ENCODE measurements at regions not wholly inside any gene's neighbourhood (a gene's known extent, or its start where the extent isn't known, plus 50 kb on each side); places are given as distances from the start of the nearest gene placed in this dataset.

GRCh38 chr9:12604164-12604821 is 88.9 kb upstream of the TYRP1 start:
- intact Hi-C loops (cut with micrococcal nuclease), result no loop called here
- no peak for TF ChIP-seq EZH2 (IDR thresholded peaks at IDR 0.05; ENCODE audit: borderline replicate concordance, insufficient read depth, low read depth, low read length, poor library complexity, severe bottlenecking)
- TF ChIP-seq, protein P1, sequence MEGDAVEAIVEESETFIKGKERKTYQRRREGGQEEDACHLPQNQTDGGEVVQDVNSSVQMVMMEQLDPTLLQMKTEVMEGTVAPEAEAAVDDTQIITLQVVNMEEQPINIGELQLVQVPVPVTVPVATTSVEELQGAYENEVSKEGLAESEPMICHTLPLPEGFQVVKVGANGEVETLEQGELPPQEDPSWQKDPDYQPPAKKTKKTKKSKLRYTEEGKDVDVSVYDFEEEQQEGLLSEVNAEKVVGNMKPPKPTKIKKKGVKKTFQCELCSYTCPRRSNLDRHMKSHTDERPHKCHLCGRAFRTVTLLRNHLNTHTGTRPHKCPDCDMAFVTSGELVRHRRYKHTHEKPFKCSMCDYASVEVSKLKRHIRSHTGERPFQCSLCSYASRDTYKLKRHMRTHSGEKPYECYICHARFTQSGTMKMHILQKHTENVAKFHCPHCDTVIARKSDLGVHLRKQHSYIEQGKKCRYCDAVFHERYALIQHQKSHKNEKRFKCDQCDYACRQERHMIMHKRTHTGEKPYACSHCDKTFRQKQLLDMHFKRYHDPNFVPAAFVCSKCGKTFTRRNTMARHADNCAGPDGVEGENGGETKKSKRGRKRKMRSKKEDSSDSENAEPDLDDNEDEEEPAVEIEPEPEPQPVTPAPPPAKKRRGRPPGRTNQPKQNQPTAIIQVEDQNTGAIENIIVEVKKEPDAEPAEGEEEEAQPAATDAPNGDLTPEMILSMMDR (IDR thresholded peaks at IDR 0.05), result no peak
- H3K79me2 ChIP-seq (ENCODE audit: control insufficient read depth, insufficient read depth, low read length), result no peaks in the 10 kb centered on the region

GRCh38 chr9:12612211-12612770 is 80.9 kb upstream of the TYRP1 start:
- Histone ChIP-seq H3K9me3 (ENCODE audit: control extremely low read depth in 1 of 3, control insufficient read depth in 2 of 3, insufficient read depth in 1 of 3, low read length in 2 of 3) (peaks cover 0 to 4% (median 0%) of the 10 kb centered on the region in 3 donors), H3K27me3 (replicated peaks in 1 of 4; ENCODE audit: control extremely low read depth in 1 of 4, control insufficient read depth in 3 of 4, insufficient read depth in 4 of 4, low read length in 3 of 4) (no peaks in the 10 kb centered on the region), H4K20me1 (ENCODE audit: control insufficient read depth, insufficient read depth, low read length, poor library complexity, severe bottlenecking) (no peaks in the 10 kb centered on the region), H3K9ac (ENCODE audit: low read length) (no peak overlapping the region), H3K4me1 (ENCODE audit: control insufficient read depth in 2 of 2, insufficient read depth in 2 of 2, low read length in 2 of 2) (no peaks in the 10 kb centered on the region), H3K4me2 (replicated peaks; ENCODE audit: low read depth, low read length, poor library complexity, severe bottlenecking) (no peak overlapping the region), H3K36me3 (replicated peaks in 1 of 2; ENCODE audit: control extremely low read depth in 1 of 2, control insufficient read depth in 1 of 2, extremely low read depth in 1 of 2, insufficient read depth in 2 of 2, low read length in 1 of 2) (no peaks in the 10 kb centered on the region), H3K79me2 (ENCODE audit: control insufficient read depth, insufficient read depth, low read length) (no peaks in the 10 kb centered on the region), H2AFZ (ENCODE audit: insufficient read depth, low read depth, low read length, poor library complexity, severe bottlenecking) (no peak overlapping the region), H3K4me3 (ENCODE audit: control extremely low read depth in 1 of 5, extremely low read depth in 1 of 5, insufficient read depth in 1 of 5, low read depth in 2 of 5, low read length in 4 of 5) (no peak overlapping the region), H3K27ac (ENCODE audit: low read length in 2 of 2) (no peak overlapping the region)
- POLR2A ChIA-PET, result no interaction called here
- Mint-ChIP-seq H3K9me3 (ENCODE audit: insufficient read depth) (peaks cover 2% of the 10 kb centered on the region), H3K27me3 (no peaks in the 10 kb centered on the region), H3K4me3 (no peak overlapping the region), H3K27ac (no peak overlapping the region), H3K4me1 (no peaks in the 10 kb centered on the region)
- no peak for ATAC-seq (ENCODE audit: low read depth)
- CTCF ChIA-PET, result no interaction called here
- WGBS (ENCODE audit: insufficient coverage), result 68% methylated on average over 4 of the region's 4 CpGs
- intact Hi-C loops (cut with micrococcal nuclease), result no loop called here
- TF ChIP-seq EZH2 (IDR thresholded peaks at IDR 0.05; ENCODE audit: borderline replicate concordance, insufficient read depth, low read depth, low read length, poor library complexity, severe bottlenecking), result no peak
- TF ChIP-seq, protein P1 (IDR thresholded peaks at IDR 0.05), result no peak
- no peak for DNase-seq

More at GRCh38 chr9:12604164-12604821, 88.9 kb upstream of the TYRP1 start:
- Histone ChIP-seq H3K4me3 (ENCODE audit: control extremely low read depth in 1 of 5, extremely low read depth in 1 of 5, insufficient read depth in 1 of 5, low read depth in 2 of 5, low read length in 4 of 5) (no peak overlapping the region), H4K20me1 (ENCODE audit: control insufficient read depth, insufficient read depth, low read length, poor library complexity, severe bottlenecking) (no peaks in the 10 kb centered on the region), H3K9ac (ENCODE audit: low read length) (no peak overlapping the region), H3K4me1 (ENCODE audit: control insufficient read depth in 2 of 2, insufficient read depth in 2 of 2, low read length in 2 of 2) (no peaks in the 10 kb centered on the region), H2AFZ (ENCODE audit: insufficient read depth, low read depth, low read length, poor library complexity, severe bottlenecking) (no peak overlapping the region), H3K9me3 (ENCODE audit: control extremely low read depth in 1 of 3, control insufficient read depth in 2 of 3, insufficient read depth in 1 of 3, low read length in 2 of 3) (no peaks in the 10 kb centered on the region), H3K36me3 (replicated peaks in 1 of 2; ENCODE audit: control extremely low read depth in 1 of 2, control insufficient read depth in 1 of 2, extremely low read depth in 1 of 2, insufficient read depth in 2 of 2, low read length in 1 of 2) (no peaks in the 10 kb centered on the region), H3K27me3 (replicated peaks in 1 of 4; ENCODE audit: control extremely low read depth in 1 of 4, control insufficient read depth in 3 of 4, insufficient read depth in 4 of 4, low read length in 3 of 4) (no peaks in the 10 kb centered on the region), H3K27ac (ENCODE audit: low read length in 2 of 2) (no peak overlapping the region), H3K4me2 (replicated peaks; ENCODE audit: low read depth, low read length, poor library complexity, severe bottlenecking) (no peak overlapping the region)
- no CpG with 5 or more reads among the region's 2 CpGs for WGBS (ENCODE audit: insufficient coverage)
- CTCF ChIA-PET, result no interaction called here
- Mint-ChIP-seq H3K27me3 (no peaks in the 10 kb centered on the region), H3K4me3 (no peak overlapping the region), H3K9me3 (ENCODE audit: insufficient read depth) (peaks cover 3% of the 10 kb centered on the region), H3K4me1 (no peaks in the 10 kb centered on the region), H3K27ac (no peak overlapping the region)
- POLR2A ChIA-PET, result no interaction called here
- DNase-seq (no peak), ATAC-seq (ENCODE audit: low read depth) (no peak)

Data from B cell (primary cell).